Hepatocyte (in vitro differentiated cells): ENCODE measurements at regions not wholly inside any gene's neighbourhood (a gene's known extent, or its start where the extent isn't known, plus 50 kb on each side); places are given as distances from the start of the nearest gene placed in this dataset.

Source experiments
- CTCF ChIP-seq: fragments of 200-600 bp; sonication (generic); IDR thresholded peaks from 2 replicates; pipeline ENCODE4 v1.5.1; 2016; ENCODE audit warnings: antibody characterized with exemption, mild to moderate bottlenecking; ENCODE audit not compliant: poor library complexity
- EZH2 ChIP-seq: fragments of 200-600 bp; sonication (generic); IDR thresholded peaks from 2 replicates; pipeline ENCODE4 v1.6.1; 2016; ENCODE audit warnings: antibody characterized with exemption, mild to moderate bottlenecking, borderline replicate concordance
- EZH2phosphoT487 ChIP-seq: fragments of 200-600 bp; sonication (generic); IDR thresholded peaks from one replicate; pipeline ENCODE4 v1.6.1; 2018; ENCODE audit warnings: antibody characterized with exemption, mild to moderate bottlenecking, low read depth, moderate library complexity; ENCODE audit not compliant: unreplicated experiment, severe bottlenecking

- TF ChIP-seq CTCF (no peak), EZH2 (no peak), EZH2phosphoT487 (no peak)
Measured at GRCh38 chr7:17155529-17155928, 142.9 kb upstream of the AHR start.
